Neural progenitor cell (in vitro differentiated cells): ENCODE measurements at regions not wholly inside any gene's neighbourhood (a gene's known extent, or its start where the extent isn't known, plus 50 kb on each side); places are given as distances from the start of the nearest gene placed in this dataset.

ENCODE experiments used
- DNase-seq: peaks from one replicate; pipeline ENCODE4 v3.0.0-alpha.2; 2016; ENCODE audit warnings: low spot score
- H2AFZ ChIP-seq: fragments of 200-600 bp; sonication (generic); replicated peaks from 2 replicates; pipeline ENCODE4 v1.6.1; 2016; ENCODE audit warnings: antibody characterized with exemption
- H3F3A ChIP-seq: fragments of 200-600 bp; sonication (generic); 2 replicates; pipeline ENCODE4 v1.6.1; 2016; ENCODE audit warnings: antibody characterized with exemption, low read depth
- H3K27ac ChIP-seq: fragments of 200-600 bp; sonication (generic); 2 replicates; pipeline ENCODE4 v1.5.1; 2016; ENCODE audit warnings: mild to moderate bottlenecking
- H3K27me3 ChIP-seq: fragments of 200-600 bp; sonication (generic); 2 replicates; pipeline ENCODE4 v1.6.1; 2016; ENCODE audit warnings: mild to moderate bottlenecking, moderate library complexity
- H3K36me3 ChIP-seq: fragments of 200-600 bp; sonication (generic); 2 replicates; pipeline ENCODE4 v1.5.1; 2016
- H3K4me1 ChIP-seq: fragments of 200-600 bp; sonication (generic); 2 replicates; pipeline ENCODE4 v1.6.1; 2016; ENCODE audit warnings: mixed run types
- H3K4me2 ChIP-seq: fragments of 200-600 bp; sonication (generic); 2 replicates; pipeline ENCODE4 v1.6.1; 2016
- H3K4me3 ChIP-seq: fragments of 200-600 bp; sonication (generic); 2 replicates; pipeline ENCODE4 v1.5.1; 2016
- H3K79me2 ChIP-seq: fragments of 200-600 bp; sonication (generic); 2 replicates; pipeline ENCODE4 v1.6.1; 2016; ENCODE audit warnings: low read depth
- H3K9ac ChIP-seq: fragments of 200-600 bp; sonication (generic); 2 replicates; pipeline ENCODE4 v1.6.1; 2016
- H3K9me3 ChIP-seq: fragments of 200-600 bp; sonication (generic); 2 replicates; pipeline ENCODE4 v1.5.1; 2016; ENCODE audit warnings: low read depth
- H4K20me1 ChIP-seq: fragments of 200-600 bp; sonication (generic); 2 replicates; pipeline ENCODE4 v1.6.1; 2016; ENCODE audit warnings: low read depth
- H3K27ac Mint-ChIP-seq: 3 replicates; pipeline ENCODE4 v1.8.0; 2021; ENCODE audit warnings: mixed read lengths
- H3K27me3 Mint-ChIP-seq: 2 replicates; pipeline ENCODE4 v1.8.0; 2022; ENCODE audit warnings: low read depth, mild to moderate bottlenecking, inconsistent platforms, moderate library complexity, mixed read lengths; ENCODE audit not compliant: insufficient read depth
- H3K36me3 Mint-ChIP-seq: 3 replicates; pipeline ENCODE4 v1.8.0; 2021; ENCODE audit warnings: mixed read lengths
- H3K4me1 Mint-ChIP-seq: 3 replicates; pipeline ENCODE4 v1.8.0; 2021; ENCODE audit warnings: mixed read lengths
- H3K4me3 Mint-ChIP-seq: 3 replicates; pipeline ENCODE4 v1.8.0; 2021; ENCODE audit warnings: mild to moderate bottlenecking, moderate library complexity, mixed read lengths
- H3K9me3 Mint-ChIP-seq: 3 replicates; pipeline ENCODE4 v1.8.0; 2020; ENCODE audit warnings: mixed read lengths
- CTCF ChIP-seq: fragments of 200-600 bp; sonication (generic); IDR thresholded peaks from 2 replicates; pipeline ENCODE4 v1.5.1; 2017; ENCODE audit warnings: antibody characterized with exemption, mild to moderate bottlenecking
- EZH2 ChIP-seq: fragments of 200-600 bp; sonication (generic); IDR thresholded peaks from 2 replicates; pipeline ENCODE4 v1.6.1; 2017; ENCODE audit warnings: antibody characterized with exemption, mild to moderate bottlenecking, moderate library complexity
- EZH2phosphoT487 ChIP-seq: fragments of 200-600 bp; sonication (generic); IDR thresholded peaks from 2 replicates; pipeline ENCODE4 v1.6.1; 2017; ENCODE audit warnings: antibody characterized with exemption

GRCh38 chr10:26355241-26355640, 82.9 kb upstream of the APBB1IP start:
- H3K36me3 Mint-ChIP-seq = no peaks in the 10 kb centered on the region
- H3K27ac ChIP-seq = no peak overlapping the region
- H3K27me3 ChIP-seq = no peaks in the 10 kb centered on the region
- no peak overlapping the region for H2AFZ ChIP-seq
- H3K4me2 ChIP-seq = no peak overlapping the region
- H3K4me3 ChIP-seq = no peak overlapping the region
- H3K79me2 ChIP-seq = no peaks in the 10 kb centered on the region
- H3F3A ChIP-seq = no peaks in the 10 kb centered on the region
- H3K27me3 Mint-ChIP-seq = no peaks in the 10 kb centered on the region
- H3K4me1 ChIP-seq = no peaks in the 10 kb centered on the region
- no peak overlapping the region for H3K4me3 Mint-ChIP-seq
- no peaks in the 10 kb centered on the region for H3K4me1 Mint-ChIP-seq
- H3K9me3 Mint-ChIP-seq = no peaks in the 10 kb centered on the region
- DNase-seq = no peak
- H3K9ac ChIP-seq = no peak overlapping the region
- no peaks in the 10 kb centered on the region for H3K9me3 ChIP-seq
- no peak overlapping the region for H3K27ac Mint-ChIP-seq
- no peaks in the 10 kb centered on the region for H4K20me1 ChIP-seq
- TF ChIP-seq EZH2 (no peak), EZH2phosphoT487 (no peak), CTCF (no peak)
- H3K36me3 ChIP-seq = no peaks in the 10 kb centered on the region

- Histone ChIP-seq H3K9ac (no peak overlapping the region), H2AFZ (no peak overlapping the region), H3K4me3 (no peak overlapping the region), H3K4me1 (no peaks in the 10 kb centered on the region), H3K36me3 (no peaks in the 10 kb centered on the region), H3K4me2 (no peak overlapping the region), H3K27me3 (no peaks in the 10 kb centered on the region), H4K20me1 (no peaks in the 10 kb centered on the region), H3K79me2 (no peaks in the 10 kb centered on the region), H3F3A (no peaks in the 10 kb centered on the region), H3K27ac (no peak overlapping the region), H3K9me3 (no peaks in the 10 kb centered on the region)
- Mint-ChIP-seq H3K4me3 (no peak overlapping the region), H3K9me3 (no peaks in the 10 kb centered on the region), H3K27ac (no peak overlapping the region), H3K27me3 (no peaks in the 10 kb centered on the region), H3K4me1 (no peaks in the 10 kb centered on the region), H3K36me3 (no peaks in the 10 kb centered on the region)
- DNase-seq = no peak
- no peak for TF ChIP-seq CTCF
These were observed 80.9 kb upstream of the APBB1IP start for GRCh38 chr10:26357203-26357602.

- Mint-ChIP-seq H3K4me3 (no peak overlapping the region), H3K9me3 (no peaks in the 10 kb centered on the region), H3K27me3 (no peaks in the 10 kb centered on the region), H3K27ac (no peak overlapping the region), H3K36me3 (no peaks in the 10 kb centered on the region), H3K4me1 (no peaks in the 10 kb centered on the region)
- H3K4me2 ChIP-seq = no peak overlapping the region
- H3K36me3 ChIP-seq = no peaks in the 10 kb centered on the region
- H3K9ac ChIP-seq = no peak overlapping the region
- H3K27me3 ChIP-seq = no peaks in the 10 kb centered on the region
- no peak overlapping the region for H3K4me3 ChIP-seq
- H3K79me2 ChIP-seq = no peaks in the 10 kb centered on the region
- no peaks in the 10 kb centered on the region for H4K20me1 ChIP-seq
- H3K27ac ChIP-seq = no peak overlapping the region
- TF ChIP-seq EZH2 (no peak), CTCF (no peak), EZH2phosphoT487 (no peak)
- H2AFZ ChIP-seq = no peak overlapping the region
- H3K9me3 ChIP-seq = no peaks in the 10 kb centered on the region
- DNase-seq = no peak
- H3F3A ChIP-seq = no peaks in the 10 kb centered on the region
- H3K4me1 ChIP-seq = no peaks in the 10 kb centered on the region
These were observed 80.1 kb upstream of the APBB1IP start for GRCh38 chr10:26358071-26358470.

- no peak overlapping the region for H3K27ac ChIP-seq
- Mint-ChIP-seq H3K4me3 (no peak overlapping the region), H3K27me3 (no peaks in the 10 kb centered on the region), H3K9me3 (no peaks in the 10 kb centered on the region), H3K4me1 (no peaks in the 10 kb centered on the region), H3K36me3 (no peaks in the 10 kb centered on the region), H3K27ac (no peak overlapping the region)
- TF ChIP-seq EZH2 = no peak
- no peak for TF ChIP-seq EZH2phosphoT487
- TF ChIP-seq CTCF = no peak
- no peak overlapping the region for H3K4me3 ChIP-seq
- no peaks in the 10 kb centered on the region for H3K4me1 ChIP-seq
- H3K9me3 ChIP-seq = no peaks in the 10 kb centered on the region
- H3K36me3 ChIP-seq = no peaks in the 10 kb centered on the region
- no peaks in the 10 kb centered on the region for H3K79me2 ChIP-seq
- H3K9ac ChIP-seq = no peak overlapping the region
- no peaks in the 10 kb centered on the region for H3K27me3 ChIP-seq
- DNase-seq = no peak
- H2AFZ ChIP-seq = no peak overlapping the region
- H3F3A ChIP-seq = no peaks in the 10 kb centered on the region
- no peak overlapping the region for H3K4me2 ChIP-seq
- H4K20me1 ChIP-seq = no peaks in the 10 kb centered on the region
These were observed 78.5 kb upstream of the APBB1IP start for GRCh38 chr10:26359670-26360069.
